ENCODE measurements at regions not wholly inside any gene's neighbourhood (a gene's known extent, or its start where the extent isn't known, plus 50 kb on each side); places are given as distances from the start of the nearest gene placed in this dataset.

DNA sequence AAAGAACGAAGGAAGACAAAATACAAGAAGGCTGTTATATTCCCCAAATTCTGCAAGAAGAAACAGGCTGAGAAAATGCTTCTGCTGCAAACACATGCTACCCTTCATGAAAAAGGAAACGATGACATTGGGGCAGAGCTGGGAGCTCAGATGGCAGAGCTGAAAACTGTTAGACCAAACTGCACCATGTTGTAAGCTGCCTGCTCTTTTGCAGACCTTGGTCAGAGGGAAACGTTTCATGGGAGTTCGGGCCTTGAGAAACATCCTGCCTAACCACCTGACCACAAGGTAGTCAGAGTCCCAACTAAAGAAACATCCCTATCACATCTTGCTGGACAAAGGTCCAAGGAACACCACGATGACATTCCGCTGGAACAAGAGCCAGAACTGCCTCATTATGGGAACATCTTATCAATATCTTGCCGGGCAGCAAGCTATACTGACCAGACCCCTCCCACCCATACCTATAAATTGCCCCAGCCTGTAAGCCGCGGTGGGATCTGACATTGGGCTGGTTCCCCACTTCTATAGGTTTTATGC is 110.7 kb upstream of the CTSC start:
- DNase-seq, result no peak

DNA sequence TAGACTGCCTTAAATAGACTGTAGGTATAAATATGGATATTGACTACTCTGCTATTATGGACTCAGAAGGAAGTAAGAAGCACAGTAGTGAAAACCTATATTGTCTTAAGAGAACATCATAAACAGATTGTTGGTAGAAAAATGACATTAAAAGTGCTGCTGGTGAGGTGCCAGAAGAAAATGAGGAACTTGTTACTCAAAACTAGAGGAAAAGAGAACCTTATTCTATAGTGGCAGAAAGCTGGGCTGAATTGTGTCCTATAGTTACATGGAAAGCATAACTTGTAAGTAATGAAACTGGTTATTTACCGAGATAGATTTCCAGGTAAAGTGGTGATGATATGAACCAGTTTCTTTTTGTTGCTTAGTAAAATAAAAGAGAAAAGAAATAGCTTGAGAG is 109.7 kb upstream of the CTSC start:
- DNase-seq, result no peak

DNA sequence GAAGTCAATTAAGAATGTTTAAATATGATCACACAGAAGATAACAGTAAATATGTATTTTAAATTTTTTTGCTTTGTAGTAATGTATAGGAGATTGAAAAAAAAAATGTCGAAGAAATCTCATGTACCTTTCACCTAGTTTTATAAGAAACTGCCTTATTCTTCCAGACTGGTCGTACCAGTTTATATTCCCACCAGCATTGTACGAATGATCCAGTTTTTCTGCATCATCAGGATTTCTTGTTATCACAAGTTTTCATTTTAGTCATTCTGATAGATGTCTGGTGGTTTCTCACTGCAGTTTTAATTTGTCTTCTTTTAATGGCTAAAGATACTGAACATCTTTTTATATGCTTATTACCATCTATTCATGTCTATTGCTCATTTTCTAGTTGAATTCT is 101.8 kb upstream of the CTSC start:
- no peak for DNase-seq

DNA sequence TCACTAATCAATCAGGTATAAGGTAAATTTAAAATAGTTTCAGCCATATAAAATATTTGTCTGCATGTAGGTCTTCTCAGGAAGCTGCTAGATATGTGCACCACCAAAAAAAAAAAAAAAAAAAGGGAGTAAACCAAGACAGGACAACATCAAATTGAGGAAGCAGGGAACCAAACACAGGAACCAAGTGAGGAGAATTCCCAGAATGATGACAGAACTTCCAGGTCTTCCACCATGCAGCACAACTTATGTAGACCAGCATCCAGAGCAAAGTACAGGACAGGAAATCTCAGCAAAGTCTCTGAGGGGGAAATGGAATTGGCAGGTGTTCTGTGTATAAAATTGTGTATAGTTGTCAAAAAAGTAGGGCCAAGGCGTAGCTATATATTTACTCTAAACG is 101.2 kb upstream of the CTSC start:
- no peak for DNase-seq

DNA sequence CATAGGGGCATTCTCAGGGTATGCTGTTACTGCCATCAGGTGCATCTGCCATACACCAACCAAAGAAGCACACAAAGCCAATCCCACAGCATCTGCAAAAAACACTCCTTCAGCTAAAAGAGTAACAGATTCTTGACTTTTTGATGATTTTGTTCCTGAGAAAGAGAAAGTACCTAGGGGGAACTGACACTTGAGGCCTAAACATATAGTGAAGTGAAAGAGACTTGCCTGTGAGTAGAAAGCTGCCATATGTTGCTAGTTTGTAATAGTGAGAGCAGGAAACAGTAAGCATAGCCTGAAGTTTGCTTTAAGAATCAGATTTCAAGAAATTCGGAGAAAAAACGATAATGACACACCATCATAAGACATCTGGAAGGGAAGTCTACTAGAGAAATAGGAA is 97.9 kb upstream of the CTSC start:
- DNase-seq, result no peak

DNA sequence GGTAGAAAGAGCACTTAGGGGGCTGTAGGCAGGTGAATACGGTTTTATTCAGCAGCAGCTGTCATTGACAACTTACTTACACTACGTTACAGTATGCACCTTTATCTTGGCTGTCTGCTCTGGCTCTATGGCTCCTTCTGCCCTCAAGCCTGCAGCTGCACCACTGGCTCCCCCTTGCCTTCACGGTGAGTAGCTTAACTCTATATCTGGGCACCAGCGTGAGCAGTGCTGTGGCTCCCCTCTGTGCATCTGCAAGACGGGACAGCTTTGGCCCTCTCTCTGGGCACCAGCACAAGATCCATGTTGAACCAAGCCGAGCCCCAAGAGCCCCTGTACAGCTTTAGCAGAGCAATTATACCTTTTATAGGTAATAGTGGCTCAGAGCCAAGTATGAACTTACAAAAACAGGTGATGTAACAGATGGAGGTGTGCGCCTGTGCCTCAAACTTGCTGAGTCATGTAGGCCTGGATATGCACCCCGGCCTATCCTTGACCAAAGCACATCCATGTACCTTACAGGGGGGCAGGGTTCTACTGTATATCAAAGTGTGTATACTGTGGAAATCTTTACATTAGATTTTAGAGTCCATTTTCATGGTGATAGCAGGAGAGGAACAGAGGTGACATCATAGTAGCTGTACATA is 96.9 kb upstream of the CTSC start:
- DNase-seq, result no peak

DNA sequence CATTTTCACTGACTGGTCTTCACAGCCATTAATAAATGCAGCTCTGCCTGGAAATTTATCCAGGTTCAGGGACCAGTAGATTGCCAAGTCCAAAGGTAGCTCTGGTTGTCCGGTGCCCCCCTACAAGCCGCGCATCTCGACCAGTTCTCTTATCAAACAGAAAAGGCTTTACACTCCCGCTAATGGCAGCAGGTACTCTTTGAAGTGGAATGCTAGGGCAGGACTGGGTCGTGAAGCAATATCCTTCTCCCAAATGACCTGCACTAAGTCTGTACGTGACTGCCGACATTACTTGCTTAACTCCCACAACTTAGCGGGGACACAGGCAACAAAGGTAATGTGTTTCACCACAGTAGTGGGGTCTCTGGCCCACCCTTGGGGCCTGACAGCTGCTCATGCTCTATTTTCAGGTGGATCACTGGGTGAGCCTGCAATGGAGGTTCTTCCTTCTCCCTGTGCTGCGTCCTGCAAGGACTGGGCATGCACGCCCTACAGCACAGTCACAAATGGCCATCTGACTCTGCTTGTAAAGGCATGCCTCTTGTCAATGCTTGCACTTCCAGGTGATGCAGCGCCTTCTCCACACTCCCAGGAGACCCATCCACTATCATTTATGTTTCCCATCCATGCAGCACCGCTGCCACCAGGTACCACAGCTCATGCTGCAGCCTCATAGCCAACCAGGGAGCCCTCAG is 96.1 kb upstream of the CTSC start:
- DNase-seq, result no peak

DNA sequence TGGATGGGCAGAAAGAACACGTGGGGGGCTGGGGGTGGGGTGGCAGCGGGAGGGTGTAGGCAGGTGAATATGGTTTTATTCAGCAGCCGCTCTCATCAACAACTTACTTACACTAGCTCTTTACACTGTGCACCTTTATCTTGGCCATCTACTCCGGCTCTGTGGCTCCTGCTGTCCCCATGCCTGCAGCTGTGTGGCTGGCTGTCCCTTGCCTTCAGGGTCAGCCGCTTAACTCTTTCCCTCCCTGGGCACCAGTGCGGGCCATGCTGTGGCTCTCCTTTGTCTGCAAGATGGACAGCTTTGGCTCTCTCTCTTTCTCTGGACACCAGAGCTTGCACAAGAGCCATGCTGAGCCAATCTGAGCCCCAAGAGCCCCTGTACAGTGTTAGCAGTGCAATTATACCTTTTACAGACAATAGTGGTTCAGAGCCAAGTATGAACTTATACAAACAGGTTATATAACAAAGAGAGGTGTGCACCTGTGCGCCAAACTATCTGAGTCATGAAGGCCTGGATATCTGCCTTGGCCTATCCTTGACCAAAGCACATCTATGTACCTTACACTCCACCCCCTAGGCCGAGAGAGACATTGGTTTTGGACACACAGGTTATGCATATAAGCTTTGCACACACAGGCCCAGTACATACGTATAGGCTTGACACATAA is 94.3 kb upstream of the CTSC start:
- DNase-seq, result no peak

DNA sequence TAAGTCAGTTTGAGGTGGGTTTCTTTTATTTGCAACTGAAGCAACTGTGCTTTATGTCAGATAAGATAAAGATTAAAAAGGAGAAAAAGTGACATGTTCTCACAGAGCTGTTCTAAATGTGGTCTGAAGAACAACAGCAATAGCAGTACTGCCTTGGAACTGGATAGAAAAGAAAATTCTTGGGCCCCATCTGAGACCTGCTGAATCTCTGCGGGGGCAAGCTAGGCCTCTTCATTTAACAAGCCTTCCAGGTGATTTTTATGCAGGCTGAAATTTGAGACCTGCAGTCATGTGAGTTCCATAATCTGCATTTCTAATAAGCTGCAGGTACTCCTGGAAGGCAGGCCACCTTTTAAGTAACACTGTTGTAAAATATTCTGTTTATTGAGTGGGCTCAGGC is 91.4 kb upstream of the CTSC start:
- DNase-seq, result no peak

DNA sequence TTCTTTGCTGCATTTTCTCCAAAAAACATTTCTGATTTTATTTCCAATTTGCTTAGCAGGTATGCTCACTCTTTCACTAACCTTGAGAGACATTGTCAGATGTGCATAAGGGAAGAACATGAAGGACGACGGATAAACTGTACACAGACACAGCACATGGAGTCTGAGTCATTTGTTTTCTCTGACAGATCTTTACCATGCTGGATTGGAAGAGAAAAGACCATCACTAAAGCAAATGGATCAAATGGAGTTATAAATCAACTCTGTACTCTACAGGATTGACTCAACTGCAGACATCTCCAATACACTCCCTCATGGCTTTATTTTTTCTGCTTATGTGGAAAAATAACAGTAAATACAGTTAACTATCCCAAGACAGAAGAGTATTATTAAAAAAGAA is 90.2 kb upstream of the CTSC start:
- DNase-seq, result no peak

DNA sequence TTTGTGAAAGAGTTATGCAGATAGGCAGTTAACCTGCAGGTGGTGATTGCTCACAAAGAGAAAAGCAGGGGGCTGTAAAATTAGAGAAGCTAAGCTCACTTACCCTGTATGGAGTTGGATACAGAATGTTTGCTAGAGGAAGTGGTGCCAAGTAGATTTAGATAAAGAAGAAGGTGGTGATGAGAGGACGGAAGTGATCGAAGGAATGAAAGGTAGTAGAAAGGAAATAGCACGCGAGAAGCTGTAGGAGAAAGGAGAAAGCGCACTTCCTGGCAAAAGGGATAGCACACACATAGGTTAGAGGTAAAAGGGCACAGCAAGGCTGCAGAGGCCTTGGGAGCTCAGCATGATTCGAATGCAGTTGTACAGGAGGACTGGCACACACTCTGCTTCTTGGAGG is 87.3 kb upstream of the CTSC start:
- DNase-seq, result no peak

DNA sequence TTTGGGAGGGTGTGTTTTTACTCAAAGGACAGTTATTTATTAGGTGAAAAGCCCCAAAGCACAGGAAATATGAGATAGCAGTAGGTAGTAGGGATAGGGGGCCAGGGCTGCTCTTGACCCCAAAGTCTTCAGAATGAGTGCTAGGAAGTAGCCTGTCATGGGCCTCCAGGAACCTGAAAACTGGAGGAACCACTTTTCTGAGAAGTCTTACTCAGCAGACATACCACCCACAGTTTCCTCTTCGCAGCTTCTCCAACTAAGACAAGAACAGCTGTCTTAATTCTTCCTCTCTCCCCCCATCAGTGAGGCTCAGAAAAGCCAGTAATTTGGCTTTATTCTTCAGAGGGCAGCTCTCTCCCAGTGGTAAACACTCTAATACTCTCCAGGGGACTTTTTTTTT is 84.0 kb upstream of the CTSC start:
- peak in 1 of 2 donors; percentile 35 for DNase-seq

DNA sequence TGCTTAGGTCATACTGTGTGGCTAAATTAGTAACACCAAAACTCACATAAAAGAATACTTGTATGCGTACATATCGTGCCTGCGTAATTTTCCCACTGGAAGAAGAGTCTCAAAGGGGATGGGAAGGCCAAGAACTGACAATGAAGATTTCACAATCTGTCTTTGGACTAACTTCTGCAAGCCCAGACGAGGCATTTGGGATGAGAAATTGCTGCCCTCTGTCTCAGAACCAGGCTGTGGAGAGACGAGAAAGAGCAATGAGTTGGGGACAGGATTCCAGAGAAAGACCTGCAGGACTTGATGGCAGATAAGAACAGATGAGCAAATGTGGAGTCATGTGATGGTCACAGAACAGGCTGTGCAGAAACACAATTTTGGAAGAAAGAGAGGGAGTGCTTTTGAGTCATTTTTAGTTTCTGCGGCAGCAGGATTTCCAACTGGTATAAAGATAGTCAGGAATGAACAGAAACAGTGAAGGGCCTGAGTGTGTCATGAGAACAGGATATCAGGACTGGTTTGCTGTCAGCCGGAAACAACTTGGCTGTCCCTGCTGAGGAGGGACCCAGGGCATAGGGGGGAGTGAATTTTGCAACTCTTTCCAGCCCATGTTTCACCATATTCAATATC is 82.7 kb upstream of the CTSC start:
- DNase-seq, result no peak

DNA sequence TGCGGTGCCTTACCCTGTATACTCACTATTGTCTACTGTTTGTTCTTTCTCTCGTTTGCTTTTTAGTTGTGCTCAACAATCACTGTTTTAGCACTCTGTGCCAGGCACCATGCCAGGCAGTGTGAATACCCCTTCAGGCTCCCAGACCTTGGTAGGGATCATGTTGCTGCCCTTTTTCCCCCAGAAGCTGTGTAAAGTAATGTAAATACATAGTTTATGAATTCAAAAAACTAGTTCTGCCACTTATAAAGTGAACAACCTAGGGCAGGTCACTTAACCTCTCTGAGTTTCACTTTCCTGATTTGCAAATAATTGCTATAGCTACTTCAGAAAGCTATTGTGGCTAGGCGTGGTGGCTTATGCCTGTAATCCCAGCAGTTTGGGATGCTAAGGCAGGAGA is 81.0 kb upstream of the CTSC start:
- no peak for DNase-seq

DNA sequence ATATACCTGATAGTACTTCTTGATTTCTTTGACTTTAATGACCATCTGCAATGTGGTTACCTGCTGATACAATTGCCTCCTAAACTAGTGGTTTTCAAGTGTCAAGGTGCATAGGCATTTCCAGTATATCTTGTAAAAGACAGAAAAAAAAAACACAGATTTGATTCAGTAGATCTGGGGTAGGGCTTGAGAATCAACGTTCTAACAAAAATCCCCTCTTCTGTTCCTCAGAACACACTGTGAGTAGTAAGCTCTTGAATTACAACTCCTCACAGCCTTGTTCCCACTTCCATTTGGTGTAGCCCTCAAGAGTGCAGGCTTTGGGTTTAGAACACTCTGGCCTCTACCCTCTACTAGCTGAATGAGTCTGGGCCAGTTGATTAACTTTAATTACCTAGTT is 78.0 kb upstream of the CTSC start:
- no peak for DNase-seq

DNA sequence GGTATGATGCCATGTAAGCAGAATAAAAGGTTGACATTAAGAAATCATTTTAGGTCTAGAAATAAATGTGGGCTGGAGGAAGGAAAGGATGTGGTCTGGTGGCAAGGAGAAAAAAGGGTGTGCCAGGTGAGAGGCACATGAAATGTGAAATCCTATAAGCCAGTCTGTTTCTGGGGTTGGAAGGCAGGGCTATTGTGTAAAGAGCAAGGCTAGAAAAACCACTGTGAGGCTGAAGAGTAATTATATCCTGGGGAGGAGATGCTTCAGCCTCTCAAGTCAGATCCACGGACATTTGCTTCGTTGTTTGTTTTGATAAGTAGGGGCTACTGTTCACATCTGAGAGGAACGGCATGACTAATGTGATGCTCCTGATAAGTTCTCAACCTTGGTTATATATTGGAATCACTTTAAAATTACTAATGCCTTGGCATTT is 77.5 kb upstream of the CTSC start:
- no peak for DNase-seq

DNA sequence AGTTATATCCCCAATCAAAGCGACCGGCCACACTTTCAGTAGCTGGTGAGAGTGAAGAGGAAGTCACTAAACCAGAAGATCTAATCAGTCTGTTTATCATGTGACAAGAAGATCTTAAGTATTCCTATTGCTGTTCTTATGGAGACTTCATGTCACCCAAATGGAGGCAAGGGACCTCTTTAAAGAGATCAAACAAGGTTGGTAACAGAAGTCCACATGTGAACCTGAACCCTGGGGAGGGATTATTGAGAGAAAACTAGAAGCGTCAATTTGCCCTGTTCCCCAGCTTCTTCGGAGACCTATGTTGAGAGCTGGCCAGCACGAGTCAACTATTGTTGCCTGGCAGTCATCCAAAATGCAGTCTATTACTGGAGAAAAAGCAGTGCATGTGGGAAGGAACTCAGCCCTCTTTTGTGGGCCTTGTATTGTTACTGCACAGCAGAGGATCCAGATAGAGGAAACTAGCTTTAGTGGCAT is 76.9 kb upstream of the CTSC start:
- DNase-seq, result no peak

DNA sequence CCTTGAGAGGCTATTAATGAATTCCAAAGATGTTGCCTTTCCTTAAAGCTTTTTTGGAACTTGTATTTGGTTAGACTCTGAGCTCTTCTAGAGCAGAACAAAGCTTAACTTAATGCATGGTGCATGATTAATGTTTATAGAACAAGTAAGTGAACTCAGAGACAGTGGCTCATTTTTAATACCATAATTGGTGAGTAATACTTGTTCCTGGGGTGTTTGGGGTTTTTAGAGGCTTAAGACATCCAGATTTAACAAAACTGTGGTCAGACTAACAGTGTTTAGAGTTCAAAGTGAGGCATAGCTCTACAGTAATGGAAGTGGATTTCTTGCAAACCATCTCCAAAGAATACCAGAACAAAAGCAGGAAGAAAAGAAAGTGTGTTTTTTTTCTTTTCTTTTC is 73.7 kb upstream of the CTSC start:
- no peak for DNase-seq

DNA sequence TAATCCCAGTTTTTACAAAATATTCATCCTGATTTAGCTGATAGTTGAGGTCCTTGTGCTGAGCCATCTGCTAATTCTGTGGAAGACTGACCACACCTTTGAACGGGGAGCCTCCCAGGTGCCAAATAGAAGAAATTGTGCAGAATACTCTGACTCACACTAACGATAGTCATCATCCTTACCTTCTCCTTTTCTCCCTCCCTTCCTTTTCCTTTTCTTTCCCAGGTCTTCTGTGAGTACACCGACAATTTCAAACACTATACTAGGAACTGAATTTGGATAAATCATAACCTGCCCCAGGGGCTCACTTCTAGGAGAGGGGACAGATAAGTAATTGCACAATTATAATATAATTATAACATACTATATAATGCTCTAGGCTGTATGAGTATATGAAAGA is 73.1 kb upstream of the CTSC start:
- no peak for DNase-seq

DNA sequence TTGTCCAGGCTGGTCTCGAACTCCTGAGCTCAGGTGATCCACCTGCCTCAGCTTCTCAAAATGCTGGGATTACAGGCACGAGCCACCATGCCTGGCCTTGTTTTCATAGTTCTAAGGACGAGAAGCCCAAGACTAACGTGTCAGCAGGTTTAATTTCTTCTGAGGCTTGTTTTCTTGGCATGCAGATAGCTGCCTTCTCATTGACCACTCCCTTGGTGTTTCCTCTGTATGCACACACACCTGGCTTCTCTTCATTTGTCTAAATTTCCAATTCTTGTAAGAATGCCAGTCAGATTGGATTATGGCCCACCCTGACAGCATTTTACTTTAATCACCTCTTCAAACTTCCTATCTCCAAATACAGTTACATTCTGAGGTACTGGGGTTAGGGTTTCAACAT is 72.5 kb upstream of the CTSC start:
- no peak for DNase-seq

DNA sequence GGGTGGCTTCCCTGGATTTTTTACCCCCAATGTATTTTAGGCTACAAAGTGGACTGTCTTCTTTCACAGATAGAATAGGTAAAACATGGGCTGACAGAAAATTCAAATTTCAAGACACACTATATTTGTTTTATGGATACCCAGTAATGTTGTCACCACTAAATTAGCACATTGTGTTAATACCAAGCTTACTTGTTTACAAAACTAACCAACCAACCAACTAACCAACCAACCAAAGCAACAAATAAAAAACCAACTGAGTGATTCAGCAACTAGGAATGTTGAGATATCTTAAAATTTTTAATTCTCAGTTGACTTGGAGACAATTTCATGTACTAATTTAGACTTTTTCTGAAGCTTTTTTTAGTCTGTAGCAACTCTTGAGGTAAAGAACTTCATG is 69.3 kb upstream of the CTSC start:
- no peak for DNase-seq

DNA sequence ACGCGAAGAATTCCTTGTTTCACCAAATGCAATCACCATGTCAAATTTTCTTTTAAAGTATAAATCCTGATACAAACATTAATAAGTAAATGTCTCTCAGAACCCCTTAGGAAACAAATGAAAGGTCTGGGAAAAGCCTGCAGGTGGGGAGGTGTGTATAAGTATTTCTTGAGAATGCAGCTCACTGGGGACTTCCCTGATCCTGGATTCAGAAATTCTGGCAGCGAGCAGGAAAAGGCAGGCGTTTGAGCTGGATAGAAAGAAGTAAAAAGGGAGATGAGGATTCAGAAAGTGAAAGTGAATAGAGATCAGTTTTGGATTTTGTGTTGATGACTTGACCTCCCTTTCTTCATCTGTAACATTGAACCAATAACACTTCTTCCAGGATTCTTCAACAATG is 68.3 kb upstream of the CTSC start:
- no peak for DNase-seq

DNA sequence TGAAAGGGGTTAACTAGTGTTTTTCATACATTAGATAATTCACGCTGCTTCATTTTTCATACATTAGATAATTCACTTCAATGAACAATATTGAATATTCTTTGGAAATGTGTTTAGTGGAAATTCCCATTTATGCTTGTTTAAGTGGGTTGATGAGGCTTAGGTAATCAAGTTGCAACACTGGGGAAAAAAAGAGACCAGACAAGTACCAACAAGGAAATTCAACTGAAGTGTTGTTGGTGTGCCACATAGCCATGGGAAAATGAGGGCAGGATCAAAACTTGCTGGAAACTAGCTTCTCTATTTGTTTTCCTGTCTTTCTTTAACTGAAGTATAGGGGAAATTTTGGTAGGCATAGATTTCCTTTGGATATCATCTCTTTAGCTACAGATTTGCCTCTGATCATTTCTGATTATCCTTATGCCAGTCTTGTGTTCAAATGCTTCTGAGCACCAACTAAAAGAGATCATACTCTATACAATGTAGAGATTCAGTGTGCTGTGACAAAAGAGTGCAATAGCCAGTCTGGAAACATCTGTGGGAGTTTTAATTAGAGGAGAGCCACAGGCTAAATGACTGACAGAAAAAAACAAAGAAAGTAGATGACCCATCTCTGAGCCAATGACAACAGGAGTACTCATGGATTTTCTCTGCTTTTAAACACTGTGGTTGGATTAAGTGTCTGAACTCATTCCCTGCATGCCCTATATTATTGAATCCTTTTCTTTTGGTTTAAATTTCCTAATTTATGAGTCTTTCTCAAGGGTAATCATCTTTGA is 67.6 kb upstream of the CTSC start:
- DNase-seq, result no peak

All from stimulated activated CD4-positive, alpha-beta T cell treated with anti-CD3 and anti-CD28 coated beads, Interleukin-2, amount 100 ng/mL, for 48 hours (primary cell).